Panc1 (cell line): ENCODE measurements at regions not wholly inside any gene's neighbourhood (a gene's known extent, or its start where the extent isn't known, plus 50 kb on each side); places are given as distances from the start of the nearest gene placed in this dataset.

Source experiments
- ATAC-seq: fragments of 200-7000 bp; cut with Tn5 transposase; 2 replicates; pipeline ENCODE4 v1.9.1; 2020; ENCODE audit warnings: mild to moderate bottlenecking, moderate library complexity
- BruUV-seq: library from RNA; stranded (reverse); fragments of 400-500 nt; replicated peaks from 2 replicates; lab custom pipeline; 2021; lab: Mats Ljungman, UMichigan
- CTCF ChIA-PET: fragments of 300-600 bp; sonication (Branson Sonifier 250); formaldehyde crosslinking; loops from one replicate; lab custom pipeline; 2022; ENCODE audit warnings: antibody characterized with exemption; lab: Charles Lee
- POLR2A ChIA-PET: fragments of 300-600 bp; sonication (Branson Sonifier 250); formaldehyde crosslinking; loops from one replicate; lab custom pipeline; 2022; ENCODE audit warnings: antibody characterized with exemption; lab: Charles Lee
- DNase-seq: peaks from one replicate; pipeline ENCODE4 v3.0.0-alpha.2; 2010; ENCODE audit warnings: low read depth, low spot score
- H3K27ac ChIP-seq: 2 replicates; pipeline ENCODE4 v1.5.1; 2011; ENCODE audit warnings: mild to moderate bottlenecking, low read length, inconsistent platforms
- H3K27me3 ChIP-seq: fragments of 200-500 bp; sonication (Bioruptor generic); 2 replicates; pipeline ENCODE4 v1.6.0; 2014; ENCODE audit warnings: low read length, inconsistent platforms; ENCODE audit not compliant: control insufficient read depth, insufficient read depth
- H3K36me3 ChIP-seq: fragments of 200-500 bp; sonication (Bioruptor generic); 2 replicates; pipeline ENCODE4 v1.5.1; 2014; ENCODE audit warnings: inconsistent platforms, mild to moderate bottlenecking, low read length, moderate library complexity; ENCODE audit not compliant: control insufficient read depth, insufficient read depth
- H3K4me1 ChIP-seq: 2 replicates; pipeline ENCODE4 v1.5.1; 2011; ENCODE audit warnings: inconsistent platforms, mild to moderate bottlenecking, low read length, moderate library complexity; ENCODE audit not compliant: control insufficient read depth, insufficient read depth
- H3K4me3 ChIP-seq, 2 experiments: 2 replicates each; pipeline ENCODE4 v1.5.1; 2011 to 2012; ENCODE audit warnings: low read depth in 2 of 2, low read length in 2 of 2, mild to moderate bottlenecking in 2 of 2, inconsistent platforms in 1 of 2, moderate library complexity in 1 of 2
- H3K9me3 ChIP-seq: fragments of 200-500 bp; sonication (Bioruptor generic); 2 replicates; pipeline ENCODE4 v1.5.1; 2014; ENCODE audit warnings: low read depth, mild to moderate bottlenecking, inconsistent platforms, low read length, moderate library complexity; ENCODE audit not compliant: control insufficient read depth, insufficient read depth
- POLR2AphosphoS5 ChIP-seq: IDR thresholded peaks from 2 replicates; pipeline ENCODE4 v1.6.1; 2012; ENCODE audit warnings: mild to moderate bottlenecking, low read depth, low read length, moderate library complexity
- SIN3A ChIP-seq: IDR thresholded peaks from 2 replicates; pipeline ENCODE4 v1.6.1; 2012; ENCODE audit warnings: low read depth, mild to moderate bottlenecking, low read length, moderate library complexity, borderline replicate concordance; ENCODE audit not compliant: insufficient read depth
- TCF7L2 ChIP-seq: IDR thresholded peaks from 2 replicates; pipeline ENCODE4 v1.6.1; 2011; ENCODE audit warnings: mild to moderate bottlenecking, low read depth, low read length, inconsistent platforms
- in situ Hi-C: cut with HindIII; loops from 2 replicates; pipeline ENCODE4 v1.10.0; 2016; ENCODE audit warnings: low sequenced_read_pairs, low pct_unique_long_range_greater_than_20kb
- intact Hi-C: fragments of 100-400 bp; cut with micrococcal nuclease; formaldehyde crosslinking; loops from one replicate; pipeline ENCODE4 v1.10.0; 2022; ENCODE audit not compliant: unreplicated experiment
- TF ChIP-seq, protein P1 (sequence below), 2 experiments: IDR thresholded peaks; 2 replicates each; pipeline ENCODE4 v1.6.1; 2011 to 2012; ENCODE audit warnings: low read depth in 2 of 2, control low read depth in 1 of 2, low read length in 1 of 2, mild to moderate bottlenecking in 1 of 2, moderate library complexity in 1 of 2; ENCODE audit not compliant: insufficient read depth in 1 of 2
- TF ChIP-seq, protein P2 (sequence below): fragments of 450-650 bp; IDR thresholded peaks from 2 replicates; pipeline ENCODE4 v1.5.1; 2017; ENCODE audit warnings: mild to moderate bottlenecking

DNA sequence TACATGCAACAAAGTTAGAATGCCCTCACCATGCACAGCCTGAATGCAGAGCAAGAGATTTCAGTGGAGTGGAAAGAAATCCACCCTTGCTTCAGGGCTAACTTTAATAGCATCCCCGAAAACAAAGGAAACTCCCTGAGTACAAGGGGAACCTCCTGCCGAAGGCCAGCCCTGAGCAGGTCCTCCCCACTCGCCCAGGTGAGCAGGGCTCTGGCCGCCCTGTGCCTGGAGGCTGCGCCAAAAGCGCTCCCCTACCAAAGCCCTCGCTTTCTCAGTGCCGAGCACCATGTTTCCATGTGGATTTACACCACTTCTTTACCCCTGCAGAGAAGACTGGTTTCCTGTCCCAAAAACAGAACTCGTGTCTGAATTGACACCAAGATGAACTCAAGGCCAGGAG is 61.9 kb upstream of the RPS6KA2 start:
- TF ChIP-seq, protein P1, sequence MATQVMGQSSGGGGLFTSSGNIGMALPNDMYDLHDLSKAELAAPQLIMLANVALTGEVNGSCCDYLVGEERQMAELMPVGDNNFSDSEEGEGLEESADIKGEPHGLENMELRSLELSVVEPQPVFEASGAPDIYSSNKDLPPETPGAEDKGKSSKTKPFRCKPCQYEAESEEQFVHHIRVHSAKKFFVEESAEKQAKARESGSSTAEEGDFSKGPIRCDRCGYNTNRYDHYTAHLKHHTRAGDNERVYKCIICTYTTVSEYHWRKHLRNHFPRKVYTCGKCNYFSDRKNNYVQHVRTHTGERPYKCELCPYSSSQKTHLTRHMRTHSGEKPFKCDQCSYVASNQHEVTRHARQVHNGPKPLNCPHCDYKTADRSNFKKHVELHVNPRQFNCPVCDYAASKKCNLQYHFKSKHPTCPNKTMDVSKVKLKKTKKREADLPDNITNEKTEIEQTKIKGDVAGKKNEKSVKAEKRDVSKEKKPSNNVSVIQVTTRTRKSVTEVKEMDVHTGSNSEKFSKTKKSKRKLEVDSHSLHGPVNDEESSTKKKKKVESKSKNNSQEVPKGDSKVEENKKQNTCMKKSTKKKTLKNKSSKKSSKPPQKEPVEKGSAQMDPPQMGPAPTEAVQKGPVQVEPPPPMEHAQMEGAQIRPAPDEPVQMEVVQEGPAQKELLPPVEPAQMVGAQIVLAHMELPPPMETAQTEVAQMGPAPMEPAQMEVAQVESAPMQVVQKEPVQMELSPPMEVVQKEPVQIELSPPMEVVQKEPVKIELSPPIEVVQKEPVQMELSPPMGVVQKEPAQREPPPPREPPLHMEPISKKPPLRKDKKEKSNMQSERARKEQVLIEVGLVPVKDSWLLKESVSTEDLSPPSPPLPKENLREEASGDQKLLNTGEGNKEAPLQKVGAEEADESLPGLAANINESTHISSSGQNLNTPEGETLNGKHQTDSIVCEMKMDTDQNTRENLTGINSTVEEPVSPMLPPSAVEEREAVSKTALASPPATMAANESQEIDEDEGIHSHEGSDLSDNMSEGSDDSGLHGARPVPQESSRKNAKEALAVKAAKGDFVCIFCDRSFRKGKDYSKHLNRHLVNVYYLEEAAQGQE (IDR thresholded peaks at IDR 0.05; ENCODE audit: insufficient read depth in 1 of 2, low read depth in 2 of 2, low read length in 1 of 2) = no peak
- TF ChIP-seq TCF7L2 (no peak), POLR2AphosphoS5 (no peak), SIN3A (no peak)
- TF ChIP-seq, protein P2, sequence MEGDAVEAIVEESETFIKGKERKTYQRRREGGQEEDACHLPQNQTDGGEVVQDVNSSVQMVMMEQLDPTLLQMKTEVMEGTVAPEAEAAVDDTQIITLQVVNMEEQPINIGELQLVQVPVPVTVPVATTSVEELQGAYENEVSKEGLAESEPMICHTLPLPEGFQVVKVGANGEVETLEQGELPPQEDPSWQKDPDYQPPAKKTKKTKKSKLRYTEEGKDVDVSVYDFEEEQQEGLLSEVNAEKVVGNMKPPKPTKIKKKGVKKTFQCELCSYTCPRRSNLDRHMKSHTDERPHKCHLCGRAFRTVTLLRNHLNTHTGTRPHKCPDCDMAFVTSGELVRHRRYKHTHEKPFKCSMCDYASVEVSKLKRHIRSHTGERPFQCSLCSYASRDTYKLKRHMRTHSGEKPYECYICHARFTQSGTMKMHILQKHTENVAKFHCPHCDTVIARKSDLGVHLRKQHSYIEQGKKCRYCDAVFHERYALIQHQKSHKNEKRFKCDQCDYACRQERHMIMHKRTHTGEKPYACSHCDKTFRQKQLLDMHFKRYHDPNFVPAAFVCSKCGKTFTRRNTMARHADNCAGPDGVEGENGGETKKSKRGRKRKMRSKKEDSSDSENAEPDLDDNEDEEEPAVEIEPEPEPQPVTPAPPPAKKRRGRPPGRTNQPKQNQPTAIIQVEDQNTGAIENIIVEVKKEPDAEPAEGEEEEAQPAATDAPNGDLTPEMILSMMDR = no peak
- ATAC-seq (no peak), DNase-seq (no peak)
- Histone ChIP-seq H3K36me3 (no peaks in the 10 kb centered on the region), H3K9me3 (no peaks in the 10 kb centered on the region), H3K27ac (no peak overlapping the region), H3K4me1 (peaks cover 8% of the 10 kb centered on the region; the same call in 1 of the 2 replicates), H3K4me3 (no peak overlapping the region), H3K27me3 (no peaks in the 10 kb centered on the region)
- CTCF ChIA-PET = no interaction called here
- in situ Hi-C loops = no loop called here
- POLR2A ChIA-PET = no interaction called here
- intact Hi-C loops = no loop called here
- BruUV-seq = no TSS peak

DNA sequence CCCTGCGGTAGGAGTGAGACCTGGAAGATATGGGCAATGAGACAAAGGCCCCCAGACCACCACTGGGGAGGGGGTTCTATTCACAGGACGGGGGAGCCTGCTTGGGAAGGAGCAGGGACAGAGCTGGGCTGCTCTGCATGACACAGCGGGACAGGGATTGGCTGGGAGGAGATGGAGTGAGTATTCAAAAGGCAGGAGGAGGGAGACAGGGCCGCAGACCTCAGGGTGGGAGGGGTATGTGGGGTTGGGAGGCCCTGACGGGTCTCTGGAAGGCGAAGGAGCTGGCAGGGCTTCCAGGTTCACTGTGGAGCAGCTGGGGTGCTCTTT is 60.8 kb upstream of the RPS6KA2 start:
- no peak for ATAC-seq
- ChIA-PET CTCF (no interaction called here), POLR2A (no interaction called here)
- in situ Hi-C loops (no loop called here), intact Hi-C loops (no loop called here)
- TF ChIP-seq POLR2AphosphoS5 (no peak), SIN3A (no peak), TCF7L2 (no peak)
- TF ChIP-seq, protein P1 (IDR thresholded peaks at IDR 0.05; ENCODE audit: insufficient read depth in 1 of 2, low read depth in 2 of 2, low read length in 1 of 2) = no peak
- TF ChIP-seq, protein P2 = no peak
- Histone ChIP-seq H3K27ac (no peak overlapping the region), H3K4me3 (no peak overlapping the region), H3K36me3 (no peaks in the 10 kb centered on the region), H3K9me3 (no peaks in the 10 kb centered on the region), H3K4me1 (peaks cover 8% of the 10 kb centered on the region; the same call in 1 of the 2 replicates), H3K27me3 (no peaks in the 10 kb centered on the region)
- no peak for DNase-seq
- no TSS peak for BruUV-seq
